ENCODE measurements at regions not wholly inside any gene's neighbourhood (a gene's known extent, or its start where the extent isn't known, plus 50 kb on each side); places are given as distances from the start of the nearest gene placed in this dataset.
"Not testable (repeated sequence)": the region's sequence is repeated elsewhere in the genome, so short reads cannot be mapped to it uniquely, and the experiment has no call there.

- H3K4me3 ChIP-seq (replicated peaks; ENCODE audit: low read depth, low read length) = no peak overlapping the region
- no peak for TF ChIP-seq CTCF (IDR thresholded peaks at IDR 0.05; ENCODE audit: low read depth, low read length, missing control alignments)
- DNase-seq (ENCODE audit: extremely low read depth, low read depth) = no peak
These were observed 134.6 kb downstream of the ARSF start for GRCh38 chrX:3175659-3176438.

- not testable (repeated sequence) for H3K4me3 ChIP-seq (replicated peaks; ENCODE audit: low read depth, low read length); DNase-seq (ENCODE audit: extremely low read depth, low read depth)
These were observed 130.9 kb downstream of the ARSF start for GRCh38 chrX:3172156-3172555.

GRCh38 chrX:3169421-3169820 is 128.2 kb downstream of the ARSF start:
- TF ChIP-seq CTCF (IDR thresholded peaks at IDR 0.05; ENCODE audit: low read depth, low read length, missing control alignments) = no peak

GRCh38 chrX:3167771-3168170 is 126.5 kb downstream of the ARSF start:
- no peak for DNase-seq (ENCODE audit: extremely low read depth, low read depth)
- TF ChIP-seq CTCF (IDR thresholded peaks at IDR 0.05; ENCODE audit: low read depth, low read length, missing control alignments) = no peak
- H3K4me3 ChIP-seq (replicated peaks; ENCODE audit: low read depth, low read length) = no peak overlapping the region

More at GRCh38 chrX:3169421-3169820, 128.2 kb downstream of the ARSF start:
- H3K4me3 ChIP-seq (replicated peaks; ENCODE audit: low read depth, low read length) = no peak overlapping the region
- no peak for DNase-seq (ENCODE audit: extremely low read depth, low read depth)

- no peak for TF ChIP-seq CTCF (IDR thresholded peaks at IDR 0.05; ENCODE audit: low read depth, low read length, missing control alignments)
- no peak overlapping the region for H3K4me3 ChIP-seq (replicated peaks; ENCODE audit: low read depth, low read length)
- no peak for DNase-seq (ENCODE audit: extremely low read depth, low read depth)
These were observed 125.6 kb downstream of the ARSF start for GRCh38 chrX:3166670-3167455.

- TF ChIP-seq CTCF (IDR thresholded peaks at IDR 0.05; ENCODE audit: low read depth, low read length, missing control alignments) = no peak
- no peak overlapping the region for H3K4me3 ChIP-seq (replicated peaks; ENCODE audit: low read depth, low read length)
- no peak for DNase-seq (ENCODE audit: extremely low read depth, low read depth)
These were observed 124.5 kb downstream of the ARSF start for GRCh38 chrX:3165808-3166207.
